Fibroblast of lung (primary cell): ENCODE measurements at regions not wholly inside any gene's neighbourhood (a gene's known extent, or its start where the extent isn't known, plus 50 kb on each side); places are given as distances from the start of the nearest gene placed in this dataset.

Experiments
- DNase-seq, 2 donors: peaks; one replicate each; pipeline versions ENCODE4 v3.0.0 to v3.0.0-alpha.2; 2010; ENCODE audit warnings: low read depth in 2 of 2
- H2AFZ ChIP-seq: 2 replicates; pipeline ENCODE4 v1.5.1; 2012; ENCODE audit warnings: low read length, control low read depth, inconsistent platforms
- H3K27ac ChIP-seq: 2 replicates; pipeline ENCODE4 v1.5.1; 2011; ENCODE audit warnings: low read length, control low read depth; ENCODE audit not compliant: insufficient read depth
- H3K27me3 ChIP-seq: 2 replicates; pipeline ENCODE4 v1.5.1; 2011; ENCODE audit warnings: mild to moderate bottlenecking, low read length; ENCODE audit not compliant: control insufficient read depth, insufficient read depth
- H3K36me3 ChIP-seq: 2 replicates; pipeline ENCODE4 v1.5.1; 2011; ENCODE audit warnings: low read length; ENCODE audit not compliant: control insufficient read depth, insufficient read depth
- H3K4me1 ChIP-seq: 2 replicates; pipeline ENCODE4 v1.5.1; 2011; ENCODE audit warnings: low read length; ENCODE audit not compliant: control insufficient read depth, insufficient read depth; ENCODE audit errors: extremely low read depth
- H3K4me2 ChIP-seq: 2 replicates; pipeline ENCODE4 v1.5.1; 2011; ENCODE audit warnings: low read length, control low read depth; ENCODE audit not compliant: insufficient read depth; ENCODE audit errors: extremely low read depth
- H3K4me3 ChIP-seq, 4 experiments: fragments of 200-600 bp in 1 of 4; sonication (generic) in 1 of 4; replicated peaks in 1 of 4; 2 replicates each; pipeline ENCODE4 v1.5.1; 2011 to 2016; ENCODE audit warnings: low read length in 4 of 4, low read depth in 3 of 4, mild to moderate bottlenecking in 3 of 4, control low read depth in 2 of 4, inconsistent platforms in 1 of 4, mixed read lengths in 1 of 4; ENCODE audit not compliant: insufficient read depth in 1 of 4; ENCODE audit errors: control extremely low read depth in 1 of 4
- H3K79me2 ChIP-seq: 2 replicates; pipeline ENCODE4 v1.5.1; 2012; ENCODE audit warnings: mild to moderate bottlenecking, low read length, inconsistent platforms; ENCODE audit not compliant: control insufficient read depth, insufficient read depth
- H3K9ac ChIP-seq: 2 replicates; pipeline ENCODE4 v1.5.1; 2011; ENCODE audit warnings: mild to moderate bottlenecking, low read length, control low read depth; ENCODE audit not compliant: insufficient read depth
- H3K9me3 ChIP-seq: 2 replicates; pipeline ENCODE4 v1.5.1; 2012; ENCODE audit warnings: low read depth, low read length; ENCODE audit not compliant: control insufficient read depth, insufficient read depth
- H4K20me1 ChIP-seq: 2 replicates; pipeline ENCODE4 v1.5.1; 2011; ENCODE audit warnings: low read length; ENCODE audit not compliant: control insufficient read depth, insufficient read depth; ENCODE audit errors: extremely low read depth
- CTCF ChIP-seq, 2 donors: IDR thresholded peaks in 1 of 2; conservative IDR thresholded peaks in 1 of 2; 1 replicate in 1 of 2; 2 replicates in 1 of 2; pipeline ENCODE4 v1.5.1; 2011 to 2012; ENCODE audit warnings: low read length in 2 of 2, control low read depth in 1 of 2, inconsistent platforms in 1 of 2, low read depth in 1 of 2, mild to moderate bottlenecking in 1 of 2
- EZH2 ChIP-seq: IDR thresholded peaks from 2 replicates; pipeline ENCODE4 v1.5.1; 2012; ENCODE audit warnings: low read length, control low read depth, mild to moderate bottlenecking; ENCODE audit errors: missing control alignments

DNA sequence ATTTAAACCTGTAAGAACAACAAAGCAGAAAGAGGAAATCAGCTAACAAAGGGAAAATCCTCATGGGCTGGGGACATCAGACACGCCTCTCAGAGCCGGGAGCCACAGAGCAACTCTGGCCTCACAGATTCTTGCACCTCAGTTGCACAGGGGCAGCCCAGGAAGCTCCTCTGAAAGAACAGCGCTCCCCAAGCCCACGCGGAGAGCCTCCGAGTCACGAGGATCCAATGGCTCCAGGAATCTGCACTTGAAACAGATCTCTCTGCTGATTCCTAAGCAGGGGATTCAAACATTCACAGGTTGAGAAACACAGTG, 213.2 kb upstream of the MGMT start:
- Histone ChIP-seq H3K4me2 (no peak overlapping the region), H3K27me3 (no peaks in the 10 kb centered on the region), H3K4me3 (no peak overlapping the region), H3K9ac (no peak overlapping the region), H3K79me2 (no peaks in the 10 kb centered on the region), H3K27ac (no peak overlapping the region), H3K9me3 (no peaks in the 10 kb centered on the region), H2AFZ (no peak overlapping the region), H3K4me1 (no peaks in the 10 kb centered on the region), H3K36me3 (no peaks in the 10 kb centered on the region), H4K20me1 (no peaks in the 10 kb centered on the region)
- TF ChIP-seq CTCF (conservative IDR thresholded peaks at IDR 0.05 in 1 of 2, IDR thresholded peaks at IDR 0.05 in 1 of 2; ENCODE audit: low read depth in 1 of 2, low read length in 2 of 2) (no peak), EZH2 (no peak)
- no peak for DNase-seq

DNA sequence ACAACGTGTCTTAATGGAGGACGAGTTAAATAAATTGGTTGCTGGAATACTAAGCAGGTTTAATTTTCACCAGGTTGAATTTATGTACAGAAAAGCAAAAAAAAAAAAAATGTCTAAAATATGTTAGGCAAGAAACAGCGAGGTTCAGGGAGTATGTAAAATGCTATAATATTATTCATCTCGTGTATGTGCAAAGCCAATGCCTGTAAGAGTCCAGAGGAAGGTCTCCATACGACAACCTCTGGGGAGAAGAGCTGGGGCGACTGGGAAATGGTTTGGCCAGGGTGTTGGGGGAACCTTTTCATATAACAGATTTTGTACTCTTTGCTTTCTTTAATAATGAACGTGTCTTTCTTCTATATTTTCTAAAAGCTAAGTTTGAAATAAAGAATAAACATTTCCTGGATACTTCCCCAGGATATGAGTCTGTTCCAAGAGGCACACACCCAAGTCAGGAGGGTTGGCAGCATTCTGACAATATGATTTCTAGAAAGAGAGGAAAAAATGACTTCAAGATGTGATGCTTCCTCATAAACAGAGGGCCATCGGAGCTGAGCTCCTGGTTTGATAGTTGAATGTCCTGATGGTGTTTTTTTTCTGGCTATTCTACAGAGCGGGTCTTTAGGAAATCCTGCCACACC, 208.6 kb upstream of the MGMT start:
- Histone ChIP-seq H3K4me2 (no peak overlapping the region), H3K79me2 (no peaks in the 10 kb centered on the region), H3K9me3 (no peaks in the 10 kb centered on the region), H3K4me3 (no peak overlapping the region), H3K27ac (no peak overlapping the region), H3K36me3 (no peaks in the 10 kb centered on the region), H3K9ac (no peak overlapping the region), H3K27me3 (no peaks in the 10 kb centered on the region), H2AFZ (no peak overlapping the region), H3K4me1 (no peaks in the 10 kb centered on the region), H4K20me1 (no peaks in the 10 kb centered on the region)
- TF ChIP-seq EZH2 (no peak), CTCF (conservative IDR thresholded peaks at IDR 0.05 in 1 of 2, IDR thresholded peaks at IDR 0.05 in 1 of 2; ENCODE audit: low read depth in 1 of 2, low read length in 2 of 2) (no peak)
- peak in 1 of 2 donors; percentile 14 for DNase-seq

DNA sequence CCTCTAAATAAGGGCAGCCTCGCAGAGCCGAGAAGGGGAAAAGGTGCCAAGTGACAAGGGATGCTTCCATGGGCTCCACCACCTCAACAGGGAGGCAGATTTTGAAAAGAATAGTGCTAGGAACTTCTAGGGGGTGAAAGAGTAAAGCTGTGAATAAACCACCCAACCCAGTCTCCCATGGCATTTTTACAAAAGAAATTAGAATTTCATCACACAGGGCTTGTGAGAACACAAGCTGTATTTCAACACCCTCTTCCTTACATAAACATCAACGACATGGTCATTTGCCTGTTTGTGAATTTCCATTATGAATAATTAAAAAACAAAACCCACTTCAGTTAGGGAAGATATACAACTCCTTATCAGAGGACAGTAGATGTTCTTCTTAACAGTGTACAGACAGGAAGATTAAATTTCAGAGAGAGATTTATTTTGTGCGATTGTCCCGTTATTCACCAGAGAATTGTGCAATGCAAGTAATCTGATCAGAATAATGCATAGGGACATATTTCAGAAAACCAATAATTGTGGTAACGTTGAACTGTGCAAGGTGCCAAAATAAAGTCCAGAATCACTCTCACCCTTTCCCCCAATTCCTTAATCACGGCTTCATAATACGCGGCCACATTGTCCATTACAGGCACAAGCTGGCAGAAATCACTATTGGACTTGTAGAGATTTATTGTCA, 207.8 kb upstream of the MGMT start:
- H3K4me2 ChIP-seq: no peak overlapping the region
- no peaks in the 10 kb centered on the region for H3K36me3 ChIP-seq
- H4K20me1 ChIP-seq: no peaks in the 10 kb centered on the region
- no peaks in the 10 kb centered on the region for H3K9me3 ChIP-seq
- no peaks in the 10 kb centered on the region for H3K4me1 ChIP-seq
- TF ChIP-seq EZH2 (no peak), CTCF (conservative IDR thresholded peaks at IDR 0.05 in 1 of 2, IDR thresholded peaks at IDR 0.05 in 1 of 2; ENCODE audit: low read depth in 1 of 2, low read length in 2 of 2) (no peak)
- no peak overlapping the region for H3K4me3 ChIP-seq
- no peak overlapping the region for H2AFZ ChIP-seq
- no peaks in the 10 kb centered on the region for H3K79me2 ChIP-seq
- no peaks in the 10 kb centered on the region for H3K27me3 ChIP-seq
- peak in 1 of 2 donors; percentile 56 for DNase-seq
- H3K9ac ChIP-seq: no peak overlapping the region
- H3K27ac ChIP-seq: no peak overlapping the region
